ENCODE measurements at regions not wholly inside any gene's neighbourhood (a gene's known extent, or its start where the extent isn't known, plus 50 kb on each side); places are given as distances from the start of the nearest gene placed in this dataset.
A peak's percentile ranks its signal among the peaks of the same experiment; 100 is the strongest.

GRCh38 chr6:145032562-145033145 lies 702.7 kb downstream of the EPM2A start:
- H3K27ac ChIP-seq = no peak overlapping the region
- H3K4me1 ChIP-seq = no peaks in the 10 kb centered on the region
- no peaks in the 10 kb centered on the region for H3K9me3 ChIP-seq
- H3K27me3 ChIP-seq = no peaks in the 10 kb centered on the region
- TF ChIP-seq EP300 (IDR thresholded peaks at IDR 0.05) = no peak
- no peak for TF ChIP-seq POLR2A (IDR thresholded peaks at IDR 0.05)
- no peak for TF ChIP-seq POLR2AphosphoS5 (IDR thresholded peaks at IDR 0.05)
- TF ChIP-seq CTCF (IDR thresholded peaks at IDR 0.05) = no peak
- DNase-seq = no peak
- 71 to 81% (median 76%) methylated on average over 2 of the region's 2 CpGs for WGBS, 5 donors
- no peaks in the 10 kb centered on the region for H3K36me3 ChIP-seq
- intact Hi-C loops (cut with DNase I; ENCODE audit: low total_unique reads) = no loop called here
- H3K4me3 ChIP-seq = no peak overlapping the region

- DNase-seq = no peak
- H3K27me3 ChIP-seq = no peaks in the 10 kb centered on the region
- intact Hi-C loops (cut with DNase I; ENCODE audit: low total_unique reads) = no loop called here
- H3K4me1 ChIP-seq = no peaks in the 10 kb centered on the region
- no peaks in the 10 kb centered on the region for H3K9me3 ChIP-seq
- H3K36me3 ChIP-seq = no peaks in the 10 kb centered on the region
- no peak overlapping the region for H3K4me3 ChIP-seq
- TF ChIP-seq POLR2A (IDR thresholded peaks at IDR 0.05) = no peak
- TF ChIP-seq EP300 (IDR thresholded peaks at IDR 0.05) = no peak
- TF ChIP-seq POLR2AphosphoS5 (IDR thresholded peaks at IDR 0.05) = no peak
- TF ChIP-seq CTCF (IDR thresholded peaks at IDR 0.05) = no peak
- H3K27ac ChIP-seq = no peak overlapping the region
These were observed 700.7 kb downstream of the EPM2A start for GRCh38 chr6:145034664-145035063.

- H3K27me3 ChIP-seq = no peaks in the 10 kb centered on the region
- 79 to 87% (median 82%) methylated on average over 5 of the region's 5 CpGs for WGBS, 5 donors
- no peak overlapping the region for H3K27ac ChIP-seq
- no peaks in the 10 kb centered on the region for H3K4me1 ChIP-seq
- H3K36me3 ChIP-seq = no peaks in the 10 kb centered on the region
- no peak for DNase-seq
- intact Hi-C loops (cut with DNase I; ENCODE audit: low total_unique reads) = no loop called here
- H3K9me3 ChIP-seq = no peaks in the 10 kb centered on the region
- TF ChIP-seq POLR2A (IDR thresholded peaks at IDR 0.05) = no peak
- TF ChIP-seq CTCF (IDR thresholded peaks at IDR 0.05) = no peak
- TF ChIP-seq POLR2AphosphoS5 (IDR thresholded peaks at IDR 0.05) = no peak
- TF ChIP-seq EP300 (IDR thresholded peaks at IDR 0.05) = no peak
- H3K4me3 ChIP-seq = no peak overlapping the region
These were observed 699.1 kb downstream of the EPM2A start for GRCh38 chr6:145036236-145036635.

GRCh38 chr6:145036848-145037567 lies 698.3 kb downstream of the EPM2A start:
- H3K27ac ChIP-seq = no peak overlapping the region
- 57 to 81% (median 74%) methylated on average over 3 of the region's 3 CpGs for WGBS, 5 donors
- peak in 1 of 2 donors; percentile 22 for DNase-seq
- H3K4me3 ChIP-seq = no peak overlapping the region
- H3K4me1 ChIP-seq = no peaks in the 10 kb centered on the region
- H3K9me3 ChIP-seq = no peaks in the 10 kb centered on the region
- no peaks in the 10 kb centered on the region for H3K27me3 ChIP-seq
- TF ChIP-seq EP300 (IDR thresholded peaks at IDR 0.05) = no peak
- no peak for TF ChIP-seq POLR2AphosphoS5 (IDR thresholded peaks at IDR 0.05)
- TF ChIP-seq POLR2A (IDR thresholded peaks at IDR 0.05) = no peak
- TF ChIP-seq CTCF (IDR thresholded peaks at IDR 0.05) = no peak
- H3K36me3 ChIP-seq = no peaks in the 10 kb centered on the region
- intact Hi-C loops (cut with DNase I; ENCODE audit: low total_unique reads) = no loop called here
